Left kidney (tissue), 1 donor: ENCODE measurements at regions not wholly inside any gene's neighbourhood (a gene's known extent, or its start where the extent isn't known, plus 50 kb on each side); places are given as distances from the start of the nearest gene placed in this dataset.
"Not testable (repeated sequence)": the region's sequence is repeated elsewhere in the genome, so short reads cannot be mapped to it uniquely, and the experiment has no call there.

ENCODE experiments used
- DNase-seq: peaks from one replicate; pipeline ENCODE4 v3.0.0-alpha.2; 2013

DNA sequence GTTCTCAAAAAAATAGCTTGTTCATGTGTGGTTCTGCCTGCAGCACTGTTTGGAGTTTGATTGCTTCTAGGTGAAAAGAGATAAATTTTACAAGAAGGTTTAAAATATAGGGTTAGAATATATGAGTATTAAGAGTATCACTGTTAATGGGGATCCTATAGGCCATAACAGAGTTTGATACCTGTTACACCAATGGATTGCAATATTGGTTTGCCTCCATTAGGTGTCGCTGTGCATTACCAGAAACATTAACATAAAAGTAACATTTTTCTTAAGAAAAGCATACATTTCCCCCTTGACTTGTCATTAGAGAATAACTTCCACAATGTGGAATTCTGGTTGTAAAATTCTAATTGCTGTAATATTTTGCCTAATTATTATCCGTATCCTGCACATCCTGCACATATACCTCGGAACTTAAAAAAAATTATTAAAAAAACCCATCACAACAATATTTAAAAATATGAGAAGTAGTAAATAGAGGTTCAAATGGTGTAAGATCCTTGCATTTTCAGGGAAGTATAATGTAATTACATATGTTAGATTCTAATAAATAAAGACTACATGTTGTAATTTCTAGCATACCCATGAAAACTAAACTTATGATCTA, 63.0 kb downstream of the CYP4A11 start:
- peak; percentile 12 for DNase-seq

- not testable (repeated sequence) for DNase-seq
Observed at GRCh38 chr1:46876093-46876492, 65.2 kb downstream of the CYP4A11 start.
